GM12891 (cell line): ENCODE measurements at regions not wholly inside any gene's neighbourhood (a gene's known extent, or its start where the extent isn't known, plus 50 kb on each side); places are given as distances from the start of the nearest gene placed in this dataset.

Source experiments
- PAX5 ChIP-seq: IDR thresholded peaks from 2 replicates; pipeline ENCODE4 v1.6.1; 2011; ENCODE audit warnings: low read length, moderate library complexity, mild to moderate bottlenecking; ENCODE audit not compliant: insufficient read depth, severe bottlenecking
- POLR2A ChIP-seq: IDR thresholded peaks from 2 replicates; pipeline ENCODE4 v1.6.1; 2011; ENCODE audit warnings: low read depth, low read length, control low read depth
- POLR2AphosphoS5 ChIP-seq: IDR thresholded peaks from 2 replicates; pipeline ENCODE4 v1.6.1; 2011; ENCODE audit warnings: low read depth, low read length, control low read depth
- POU2F2 ChIP-seq: IDR thresholded peaks from 2 replicates; pipeline ENCODE4 v1.6.1; 2011; ENCODE audit warnings: low read depth, mild to moderate bottlenecking, control low read depth, low read length, moderate library complexity
- SPI1 ChIP-seq: IDR thresholded peaks from 2 replicates; pipeline ENCODE4 v1.6.1; 2011; ENCODE audit warnings: low read depth, low read length, control low read depth
- TAF1 ChIP-seq: IDR thresholded peaks from 2 replicates; pipeline ENCODE4 v1.6.1; 2011; ENCODE audit warnings: low read depth, low read length, control low read depth

- TF ChIP-seq POLR2A (no peak), POLR2AphosphoS5 (no peak), SPI1 (no peak), POU2F2 (no peak), TAF1 (no peak), PAX5 (no peak)
Measured at GRCh38 chr5:144880513-144880912, 709.8 kb downstream of the KCTD16 start.
